ENCODE measurements at regions not wholly inside any gene's neighbourhood (a gene's known extent, or its start where the extent isn't known, plus 50 kb on each side); places are given as distances from the start of the nearest gene placed in this dataset.
A peak's percentile ranks its signal among the peaks of the same experiment; 100 is the strongest.

DNA sequence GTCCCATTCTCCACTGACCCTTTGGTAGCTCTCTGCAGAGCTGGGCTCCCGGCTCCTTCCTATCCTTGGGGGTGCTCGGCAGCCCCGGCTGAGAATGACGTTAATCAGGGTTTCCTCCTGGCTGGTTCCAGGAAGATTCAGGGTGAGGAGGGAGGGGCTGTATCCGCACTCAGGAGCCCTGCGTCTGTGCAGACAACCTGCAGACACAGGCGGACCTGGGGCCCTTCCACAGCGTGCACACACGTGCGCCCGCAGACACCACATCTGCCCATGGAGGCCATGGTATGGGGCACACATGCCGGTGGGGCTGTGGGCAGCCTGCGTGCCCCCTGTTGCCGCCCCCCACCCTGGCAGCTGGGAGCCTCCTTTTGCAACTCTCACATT, 66.6 kb upstream of the RNU6ATAC start:
- WGBS, 2 donors, result 28% methylated on average over 5 of the region's 14 CpGs; no CpG with 5 or more reads in 1 of the 2 donors
- Histone ChIP-seq H3K27ac (peak overlapping the region; percentile 59 to 87 (median 84)), H3K4me3 (peak overlapping the region in 2 of 4 donors; percentile 7 to 34), H3K4me1 (peaks cover 22 to 71% (median 41%) of the 10 kb centered on the region in 3 donors), H3K36me3 (no peaks in the 10 kb centered on the region), H3K27me3 (peaks cover 0 to 90% (median 0%) of the 10 kb centered on the region in 4 donors), H3K9me3 (no peaks in the 10 kb centered on the region)
- intact Hi-C loops (cut with DNase I), result no loop called here
- DNase-seq, result no peak
- TF ChIP-seq CTCF (IDR thresholded peaks at IDR 0.05), result no peak
- TF ChIP-seq POLR2A (IDR thresholded peaks at IDR 0.05), result no peak

DNA sequence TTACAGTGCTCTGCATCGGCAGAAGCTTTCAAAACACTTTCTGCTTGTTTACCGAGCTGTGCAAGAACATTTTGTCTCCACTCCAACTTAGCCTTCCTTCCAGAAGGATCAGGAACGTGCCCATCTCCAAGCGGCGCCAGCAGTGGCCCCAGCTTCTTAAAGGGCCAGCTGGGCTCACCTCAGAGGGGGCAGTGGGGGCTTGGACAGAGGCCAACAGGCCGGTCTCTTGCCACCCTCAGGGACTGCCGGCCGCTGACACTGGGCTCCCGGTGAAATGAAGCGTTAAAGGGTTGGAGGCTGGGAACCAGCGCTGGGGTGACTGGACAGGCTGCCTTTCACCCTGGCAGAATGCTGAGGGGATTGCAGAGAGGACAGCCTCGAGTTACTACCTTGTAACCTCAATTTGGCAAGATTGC, 67.0 kb upstream of the RNU6ATAC start:
- H3K4me3 ChIP-seq, result peak overlapping the region in 2 of 4 donors; percentile 7 to 34
- H3K4me1 ChIP-seq, result peaks cover 22 to 75% (median 41%) of the 10 kb centered on the region in 3 donors
- 18% methylated on average over 4 of the region's 12 CpGs; no CpG with 5 or more reads in 1 of the 2 donors for WGBS, 2 donors
- DNase-seq, result no peak
- no peak for TF ChIP-seq CTCF (IDR thresholded peaks at IDR 0.05)
- no peak for TF ChIP-seq POLR2A (IDR thresholded peaks at IDR 0.05)
- intact Hi-C loops (cut with DNase I), result no loop called here
- peak overlapping the region; percentile 59 to 87 (median 84) for H3K27ac ChIP-seq
- no peaks in the 10 kb centered on the region for H3K9me3 ChIP-seq
- H3K36me3 ChIP-seq, result no peaks in the 10 kb centered on the region
- peaks cover 0 to 89% (median 0%) of the 10 kb centered on the region in 4 donors for H3K27me3 ChIP-seq

DNA sequence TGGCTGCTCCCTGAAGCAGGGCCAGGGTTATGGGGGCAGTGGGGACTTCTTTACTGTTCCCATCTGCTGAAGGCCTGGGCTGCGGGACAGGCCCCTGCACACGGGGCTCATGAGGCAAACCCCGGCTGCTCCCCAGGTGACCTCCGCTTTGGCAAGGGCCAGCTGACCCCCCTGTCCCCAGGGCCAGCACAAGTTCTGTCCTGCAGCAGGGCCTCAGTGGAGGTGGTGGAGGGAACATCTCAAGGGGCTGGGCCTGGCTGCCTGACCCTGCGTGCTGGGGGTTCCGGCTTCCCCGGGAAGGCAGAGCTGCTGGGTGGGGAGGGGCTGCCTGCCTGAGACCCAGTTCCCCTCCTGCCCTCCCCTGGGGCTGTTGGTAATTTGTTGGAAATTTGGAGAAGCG, 67.4 kb upstream of the RNU6ATAC start:
- Histone ChIP-seq H3K4me1 (peaks cover 22 to 76% (median 41%) of the 10 kb centered on the region in 3 donors), H3K9me3 (no peaks in the 10 kb centered on the region), H3K4me3 (no peak overlapping the region), H3K36me3 (no peaks in the 10 kb centered on the region), H3K27me3 (peaks cover 0 to 93% (median 0%) of the 10 kb centered on the region in 4 donors), H3K27ac (peak overlapping the region; percentile 59 to 87 (median 84))
- TF ChIP-seq POLR2A (IDR thresholded peaks at IDR 0.05), result no peak
- no peak for DNase-seq
- intact Hi-C loops (cut with DNase I), result no loop called here
- 75 to 93% methylated on average over 4 of the region's 8 CpGs for WGBS, 2 donors

DNA sequence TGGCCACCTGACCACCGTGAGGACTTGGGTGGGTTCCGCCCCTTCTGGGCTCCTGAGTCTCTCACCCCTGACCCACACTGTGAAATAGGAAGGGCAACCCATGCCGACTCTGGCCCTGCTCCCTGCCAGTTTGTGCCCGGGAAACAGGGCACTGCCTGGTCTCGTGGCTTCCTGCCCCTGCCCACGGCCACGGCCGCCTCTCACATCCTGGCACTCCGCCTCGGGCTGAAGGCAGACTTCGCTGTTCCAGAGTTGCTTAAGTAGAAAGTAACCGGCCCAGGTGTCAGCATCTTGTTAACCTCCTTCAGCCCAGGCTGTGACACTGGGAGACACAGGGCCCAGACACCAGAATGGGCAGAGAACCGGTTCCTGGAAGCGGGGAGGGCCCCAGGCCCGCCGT, 68.7 kb upstream of the RNU6ATAC start:
- Histone ChIP-seq H3K27me3 (peaks cover 0 to 91% (median 0%) of the 10 kb centered on the region in 4 donors), H3K27ac (no peak overlapping the region), H3K36me3 (no peaks in the 10 kb centered on the region), H3K9me3 (no peaks in the 10 kb centered on the region), H3K4me3 (no peak overlapping the region), H3K4me1 (peaks cover 22 to 76% (median 41%) of the 10 kb centered on the region in 3 donors)
- TF ChIP-seq POLR2A (IDR thresholded peaks at IDR 0.05) (no peak), CTCF (IDR thresholded peaks at IDR 0.05) (no peak)
- 52 to 57% methylated on average over 5 to 13 of the region's 16 CpGs for whole genome bisulfite sequencing, 2 donors
- intact Hi-C loops (cut with DNase I), result no loop called here
- no peak for DNase-seq

GRCh38 chr9:134234001-134234660, 69.8 kb upstream of the RNU6ATAC start:
- TF ChIP-seq CTCF (IDR thresholded peaks at IDR 0.05) (no peak), POLR2A (IDR thresholded peaks at IDR 0.05) (no peak)
- intact Hi-C loops (cut with DNase I), result no loop called here
- Histone ChIP-seq H3K4me3 (no peak overlapping the region), H3K4me1 (peaks cover 22 to 76% (median 41%) of the 10 kb centered on the region in 3 donors), H3K27ac (no peak overlapping the region), H3K36me3 (no peaks in the 10 kb centered on the region), H3K27me3 (peaks cover 0 to 86% (median 0%) of the 10 kb centered on the region in 4 donors), H3K9me3 (no peaks in the 10 kb centered on the region)
- 32% methylated on average over 7 of the region's 21 CpGs; no CpG with 5 or more reads in 1 of the 2 donors for WGBS, 2 donors
- no peak for DNase-seq
